ENCODE measurements at regions not wholly inside any gene's neighbourhood (a gene's known extent, or its start where the extent isn't known, plus 50 kb on each side); places are given as distances from the start of the nearest gene placed in this dataset.

- DNase-seq (ENCODE audit: low read depth in 2 of 2) = no peak
Measured at GRCh38 chr17:55634702-55635101, 88.0 kb downstream of the TMEM100 start.

- DNase-seq (ENCODE audit: low read depth in 2 of 2) = no peak
Measured at GRCh38 chr17:55632893-55633292, 89.8 kb downstream of the TMEM100 start.

- no peak for DNase-seq (ENCODE audit: low read depth in 2 of 2)
Measured at GRCh38 chr17:55632236-55632635, 90.4 kb downstream of the TMEM100 start.

- no peak for DNase-seq (ENCODE audit: low read depth in 2 of 2)
Measured at GRCh38 chr17:55629995-55630394, 92.7 kb downstream of the TMEM100 start.

- no peak for DNase-seq (ENCODE audit: low read depth in 2 of 2)
Measured at GRCh38 chr17:55625521-55625920, 97.1 kb downstream of the TMEM100 start.

- DNase-seq (ENCODE audit: low read depth in 2 of 2) = no peak
Measured at GRCh38 chr17:55624772-55625433, 97.8 kb downstream of the TMEM100 start.

GRCh38 chr17:55622547-55622946 lies 100.1 kb downstream of the TMEM100 start:
- DNase-seq (ENCODE audit: low read depth in 2 of 2) = no peak

- no peak for DNase-seq (ENCODE audit: low read depth in 2 of 2)
Measured at GRCh38 chr17:55620945-55621344, 101.7 kb downstream of the TMEM100 start.

GRCh38 chr17:55620023-55620422 lies 102.6 kb downstream of the TMEM100 start:
- no peak for DNase-seq (ENCODE audit: low read depth in 2 of 2)

- DNase-seq (ENCODE audit: low read depth in 2 of 2) = no peak
Measured at GRCh38 chr17:55617441-55617840, 105.2 kb downstream of the TMEM100 start.

GRCh38 chr17:55614061-55614460 lies 102.8 kb upstream of the SMIM36 start:
- no peak for DNase-seq (ENCODE audit: low read depth in 2 of 2)

GRCh38 chr17:55612691-55613141 lies 101.5 kb upstream of the SMIM36 start:
- DNase-seq (ENCODE audit: low read depth in 2 of 2) = no peak

- no peak for DNase-seq (ENCODE audit: low read depth in 2 of 2)
Measured at GRCh38 chr17:55607731-55608341, 96.6 kb upstream of the SMIM36 start.

GRCh38 chr17:55606488-55606815 lies 95.2 kb upstream of the SMIM36 start:
- no peak for DNase-seq (ENCODE audit: low read depth in 2 of 2)

GRCh38 chr17:55605705-55606487 lies 94.6 kb upstream of the SMIM36 start:
- no peak for DNase-seq (ENCODE audit: low read depth in 2 of 2)

GRCh38 chr17:55601874-55602364 lies 90.7 kb upstream of the SMIM36 start:
- DNase-seq (ENCODE audit: low read depth in 2 of 2) = no peak

GRCh38 chr17:55598495-55598894 lies 87.2 kb upstream of the SMIM36 start:
- no peak for DNase-seq (ENCODE audit: low read depth in 2 of 2)

GRCh38 chr17:55588446-55589242 lies 77.4 kb upstream of the SMIM36 start:
- DNase-seq (ENCODE audit: low read depth in 2 of 2) = no peak

GRCh38 chr17:55587608-55588139 lies 76.4 kb upstream of the SMIM36 start:
- no peak for DNase-seq (ENCODE audit: low read depth in 2 of 2)

- DNase-seq (ENCODE audit: low read depth in 2 of 2) = no peak
Measured at GRCh38 chr17:55585629-55586028, 74.4 kb upstream of the SMIM36 start.

GRCh38 chr17:55584861-55585260 lies 73.6 kb upstream of the SMIM36 start:
- DNase-seq (ENCODE audit: low read depth in 2 of 2) = no peak
